Heart left ventricle (tissue), 13 donors: ENCODE measurements at regions not wholly inside any gene's neighbourhood (a gene's known extent, or its start where the extent isn't known, plus 50 kb on each side); places are given as distances from the start of the nearest gene placed in this dataset.
"Not testable (repeated sequence)": the region's sequence is repeated elsewhere in the genome, so short reads cannot be mapped to it uniquely, and the experiment has no call there.

ENCODE experiments used
- POLR2A ChIP-seq, 2 donors: fragments of 450-650 bp; IDR thresholded peaks; one replicate each; pipeline ENCODE4 v1.6.1; 2017; ENCODE audit warnings: antibody characterized with exemption in 2 of 2, mild to moderate bottlenecking in 2 of 2, moderate library complexity in 2 of 2
- TF ChIP-seq, protein P1 (sequence below), 12 donors: fragments of 200-600 bp; sonication (generic) in 4 of 12; IDR thresholded peaks; one replicate each; pipeline versions ENCODE4 v1.5.0 to v1.8.0; 2018 to 2022; ENCODE audit warnings: antibody characterized with exemption in 12 of 12, mild to moderate bottlenecking in 5 of 12
- donor health status: ischemic (EF 13 %, LVEDD 7.1; RV severe dilation, severe dysfunction).
- donor health status: DM: no; HTN: yes; CAD: no.
- donor health status: DM: no; HTN: no; CAD: no.
- donor health status: ischemic (EF 25% LVEDD 6.9; RV normal size, moderate dysfunction).
- donor health status: ischemic (EF 25% LVEDD 5.7; RV mildly dilated, moderate dysfunction).
- donor health status: ischemic (EF 35%, LVEDD 5.7; RV mildly dilated, moderate dysfunction).
- donor health status: nonischemic (EF 11% LVEDD 7.7; RV severe dilation, severe dysfunction).
- donor health status: DM: yes; HTN: yes; CAD: no.
- donor health status: PGD.
- donor health status: ischemic (EF 29% LVEDD 5.4; RV normal size, mild dysfunction).
- donor health status: nonischemic (EF 23%, LVEDD 6.1; RV moderate dilation, normal function).

DNA sequence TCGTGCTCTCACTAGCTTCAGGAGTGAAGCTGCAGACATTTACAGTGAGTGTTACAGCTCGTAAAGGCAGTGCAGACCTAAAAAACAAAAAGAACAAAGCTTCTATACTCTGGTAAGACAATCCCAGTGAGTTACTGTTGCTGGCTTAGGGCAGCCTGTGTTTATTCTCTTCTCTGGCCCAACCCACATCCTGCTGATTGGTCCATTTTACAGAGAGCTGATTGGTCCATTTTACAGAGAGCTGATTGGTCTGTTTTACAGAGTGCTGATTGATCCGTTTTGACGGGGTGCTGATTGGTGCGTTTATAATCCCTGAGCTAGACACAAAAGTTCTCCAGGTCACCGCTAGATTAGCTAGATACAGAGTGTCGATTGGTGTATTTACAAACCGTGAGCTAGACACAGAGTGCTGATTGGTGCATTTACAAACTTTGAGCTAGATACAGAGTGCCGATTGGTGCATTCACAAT, 158.0 kb downstream of the KLRB1 start:
- TF ChIP-seq, protein P1, sequence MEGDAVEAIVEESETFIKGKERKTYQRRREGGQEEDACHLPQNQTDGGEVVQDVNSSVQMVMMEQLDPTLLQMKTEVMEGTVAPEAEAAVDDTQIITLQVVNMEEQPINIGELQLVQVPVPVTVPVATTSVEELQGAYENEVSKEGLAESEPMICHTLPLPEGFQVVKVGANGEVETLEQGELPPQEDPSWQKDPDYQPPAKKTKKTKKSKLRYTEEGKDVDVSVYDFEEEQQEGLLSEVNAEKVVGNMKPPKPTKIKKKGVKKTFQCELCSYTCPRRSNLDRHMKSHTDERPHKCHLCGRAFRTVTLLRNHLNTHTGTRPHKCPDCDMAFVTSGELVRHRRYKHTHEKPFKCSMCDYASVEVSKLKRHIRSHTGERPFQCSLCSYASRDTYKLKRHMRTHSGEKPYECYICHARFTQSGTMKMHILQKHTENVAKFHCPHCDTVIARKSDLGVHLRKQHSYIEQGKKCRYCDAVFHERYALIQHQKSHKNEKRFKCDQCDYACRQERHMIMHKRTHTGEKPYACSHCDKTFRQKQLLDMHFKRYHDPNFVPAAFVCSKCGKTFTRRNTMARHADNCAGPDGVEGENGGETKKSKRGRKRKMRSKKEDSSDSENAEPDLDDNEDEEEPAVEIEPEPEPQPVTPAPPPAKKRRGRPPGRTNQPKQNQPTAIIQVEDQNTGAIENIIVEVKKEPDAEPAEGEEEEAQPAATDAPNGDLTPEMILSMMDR (IDR thresholded peaks at IDR 0.05), result not testable (repeated sequence)
- TF ChIP-seq POLR2A (IDR thresholded peaks at IDR 0.05), result not testable (repeated sequence)
